GM12875 (cell line): ENCODE measurements at regions not wholly inside any gene's neighbourhood (a gene's known extent, or its start where the extent isn't known, plus 50 kb on each side); places are given as distances from the start of the nearest gene placed in this dataset.

Experiments used
- H3K4me3 ChIP-seq: one replicate; pipeline ENCODE4 v1.5.1; 2011; ENCODE audit warnings: low read depth, low read length, control low read depth
- TF ChIP-seq, protein P1 (sequence below): IDR thresholded peaks from 2 replicates; pipeline ENCODE4 v1.5.1; 2011; ENCODE audit warnings: low read depth, mild to moderate bottlenecking, control low read depth, inconsistent platforms, low read length, moderate library complexity, borderline replicate concordance; ENCODE audit not compliant: insufficient read depth

DNA sequence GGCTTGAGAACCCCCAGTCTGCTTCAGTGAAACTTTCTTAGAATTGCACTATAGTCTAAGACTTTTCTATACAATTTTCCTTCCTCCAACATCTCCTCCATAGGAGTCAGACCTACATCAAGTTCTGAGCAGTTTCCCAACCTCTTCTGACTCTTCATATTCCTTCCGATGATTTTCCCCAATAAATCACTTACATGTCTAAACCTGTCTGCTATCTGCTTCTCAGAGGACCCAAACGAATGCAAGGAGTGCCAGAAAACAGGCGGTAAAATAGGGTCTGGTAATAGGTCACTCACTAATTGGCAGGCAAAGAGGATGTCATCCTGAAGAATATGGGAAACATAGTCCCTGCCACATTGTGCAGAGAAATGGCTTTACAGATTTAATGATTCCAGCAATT lies 153.9 kb downstream of the PCDH18 start:
- H3K4me3 ChIP-seq: no peak overlapping the region
- TF ChIP-seq, protein P1, sequence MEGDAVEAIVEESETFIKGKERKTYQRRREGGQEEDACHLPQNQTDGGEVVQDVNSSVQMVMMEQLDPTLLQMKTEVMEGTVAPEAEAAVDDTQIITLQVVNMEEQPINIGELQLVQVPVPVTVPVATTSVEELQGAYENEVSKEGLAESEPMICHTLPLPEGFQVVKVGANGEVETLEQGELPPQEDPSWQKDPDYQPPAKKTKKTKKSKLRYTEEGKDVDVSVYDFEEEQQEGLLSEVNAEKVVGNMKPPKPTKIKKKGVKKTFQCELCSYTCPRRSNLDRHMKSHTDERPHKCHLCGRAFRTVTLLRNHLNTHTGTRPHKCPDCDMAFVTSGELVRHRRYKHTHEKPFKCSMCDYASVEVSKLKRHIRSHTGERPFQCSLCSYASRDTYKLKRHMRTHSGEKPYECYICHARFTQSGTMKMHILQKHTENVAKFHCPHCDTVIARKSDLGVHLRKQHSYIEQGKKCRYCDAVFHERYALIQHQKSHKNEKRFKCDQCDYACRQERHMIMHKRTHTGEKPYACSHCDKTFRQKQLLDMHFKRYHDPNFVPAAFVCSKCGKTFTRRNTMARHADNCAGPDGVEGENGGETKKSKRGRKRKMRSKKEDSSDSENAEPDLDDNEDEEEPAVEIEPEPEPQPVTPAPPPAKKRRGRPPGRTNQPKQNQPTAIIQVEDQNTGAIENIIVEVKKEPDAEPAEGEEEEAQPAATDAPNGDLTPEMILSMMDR: no peak

DNA sequence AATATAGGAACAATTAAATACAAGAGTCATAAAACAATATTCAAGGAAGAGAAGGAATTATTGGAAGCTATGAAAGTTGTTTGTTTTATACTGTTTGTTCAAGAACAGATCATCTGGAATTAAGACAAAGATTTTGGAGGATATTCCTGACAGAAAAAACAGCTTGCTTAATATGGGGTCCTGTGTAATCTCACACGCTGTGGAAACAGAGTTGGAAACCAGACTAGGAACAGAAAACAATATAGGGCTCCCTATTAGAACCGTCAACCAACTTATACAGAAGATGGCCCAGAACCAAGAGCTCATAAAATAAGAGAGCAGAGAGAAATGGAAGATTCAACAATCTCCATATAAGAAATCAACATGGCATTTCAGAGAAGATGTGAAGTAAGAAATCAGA lies 156.0 kb downstream of the PCDH18 start:
- TF ChIP-seq, protein P1: no peak
- H3K4me3 ChIP-seq: no peak overlapping the region

DNA sequence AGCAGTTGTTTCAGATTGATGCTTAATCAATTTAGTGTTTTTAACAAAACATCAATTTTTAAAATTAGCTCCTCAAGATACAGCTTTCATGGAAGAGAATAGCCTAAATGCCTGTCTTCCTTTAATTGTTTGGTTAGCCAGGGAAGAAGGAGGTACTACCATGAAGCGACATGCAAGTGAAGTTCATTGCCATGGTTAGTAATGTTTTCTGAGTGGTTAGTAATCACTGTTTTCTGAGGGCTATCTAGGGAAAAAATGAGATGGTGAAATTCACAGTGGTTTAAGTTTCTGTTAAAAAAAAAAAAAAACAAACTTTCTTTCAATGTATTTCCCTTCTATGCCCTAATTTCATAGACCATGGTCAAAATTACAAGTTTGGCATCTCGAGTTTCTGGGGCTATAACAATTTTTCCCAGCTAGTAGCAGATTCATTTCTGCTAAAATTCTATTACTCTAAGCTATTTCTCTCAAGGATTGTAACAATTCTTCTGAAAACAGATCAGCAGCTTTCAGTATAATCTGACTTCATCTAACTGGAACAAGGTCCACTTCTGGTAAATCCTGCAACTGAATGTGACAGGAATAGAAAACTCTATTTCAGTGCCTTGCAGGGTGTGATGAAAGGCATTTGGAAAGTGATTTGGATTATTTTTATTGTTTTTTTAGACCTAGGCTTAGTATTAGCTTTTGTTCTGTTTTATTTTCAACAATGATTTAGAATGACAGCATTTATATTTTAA lies 157.0 kb downstream of the PCDH18 start:
- H3K4me3 ChIP-seq: no peak overlapping the region
- TF ChIP-seq, protein P1: no peak

DNA sequence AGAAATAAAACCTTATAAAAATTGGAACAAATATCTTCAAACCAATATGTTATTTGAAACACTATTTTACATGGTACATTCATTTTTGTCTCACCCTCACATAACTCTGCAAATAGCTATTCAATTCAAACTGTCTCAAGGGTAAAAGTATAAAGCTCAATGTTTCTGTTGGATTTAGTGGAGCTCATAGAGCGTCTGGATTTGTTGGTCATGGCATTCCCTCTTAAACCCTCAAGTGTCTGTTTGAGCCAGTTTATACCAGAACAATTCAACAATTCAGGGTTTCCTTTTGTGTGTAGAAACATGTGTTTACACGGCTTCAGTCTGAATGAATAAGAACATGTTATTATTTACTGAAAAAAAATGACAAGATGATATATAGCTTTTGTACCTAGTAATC lies 161.6 kb downstream of the PCDH18 start:
- TF ChIP-seq, protein P1: no peak
- no peak overlapping the region for H3K4me3 ChIP-seq

DNA sequence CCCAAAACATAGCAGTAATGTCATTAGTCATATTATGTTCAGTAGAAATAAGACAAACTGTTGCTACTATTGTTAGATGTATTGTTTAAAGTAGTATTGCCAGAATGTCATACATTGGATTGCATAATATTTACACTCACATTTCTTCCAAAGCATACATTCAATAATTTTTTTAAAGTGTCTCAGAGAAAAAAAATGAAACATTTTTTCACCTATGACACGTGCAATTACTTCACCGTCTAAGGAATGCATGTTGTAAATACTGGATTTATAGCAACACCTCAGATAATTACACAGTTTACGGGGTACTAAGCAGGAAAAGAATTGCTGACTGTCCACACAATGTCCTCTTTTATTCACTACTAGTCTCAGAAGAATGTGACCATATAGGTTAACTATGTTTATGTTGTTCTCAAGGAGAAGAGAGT lies 162.1 kb downstream of the PCDH18 start:
- H3K4me3 ChIP-seq: no peak overlapping the region
- TF ChIP-seq, protein P1: no peak

DNA sequence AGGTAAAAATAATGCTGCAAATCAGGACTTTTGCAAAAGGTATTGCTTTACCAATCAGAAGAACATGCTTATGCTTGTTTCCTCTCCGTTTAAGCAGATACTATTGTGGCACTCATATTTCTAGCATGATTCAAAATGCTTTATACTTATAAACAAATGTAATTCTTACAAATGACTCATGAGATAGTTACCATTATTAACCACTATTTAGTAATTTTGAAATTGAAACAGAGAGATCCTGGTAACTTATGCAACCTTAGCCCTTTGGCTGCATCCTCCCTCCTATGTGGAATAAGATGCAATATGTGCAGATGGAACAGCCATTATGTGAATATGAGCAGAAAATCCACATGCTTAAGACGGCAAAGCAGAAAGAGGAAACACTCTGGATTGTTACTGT lies 164.7 kb downstream of the PCDH18 start:
- TF ChIP-seq, protein P1: no peak
- H3K4me3 ChIP-seq: no peak overlapping the region

- H3K4me3 ChIP-seq: no peak overlapping the region
- TF ChIP-seq, protein P1: no peak
These were observed 168.8 kb downstream of the PCDH18 start for GRCh38 chr4:137363496-137363895.
